ENCODE measurements at regions not wholly inside any gene's neighbourhood (a gene's known extent, or its start where the extent isn't known, plus 50 kb on each side); places are given as distances from the start of the nearest gene placed in this dataset.

GRCh38 chr17:73799781-73800627 is 155.8 kb upstream of the SDK2 start:
- no peak for TF ChIP-seq CEBPB (tag; IDR thresholded peaks at IDR 0.05)
- TF ChIP-seq KDM1A (IDR thresholded peaks at IDR 0.05): no peak
- TF ChIP-seq CTCF (IDR thresholded peaks at IDR 0.05 in 2 of 3, conservative IDR thresholded peaks at IDR 0.05 in 1 of 3; ENCODE audit: insufficient read depth in 2 of 3, low read depth in 1 of 3, low read length in 3 of 3): no peak
- no peak for TF ChIP-seq MLX (CRISPR knock-in tag; conservative IDR thresholded peaks at IDR 0.05)
- no peak for TF ChIP-seq ZC3H11A (IDR thresholded peaks at IDR 0.05; ENCODE audit: low read depth, low read length)
- no peak for TF ChIP-seq BHLHE40 (IDR thresholded peaks at IDR 0.05; ENCODE audit: low read length)
